Activated CD8-positive, alpha-beta memory T cell treated with anti-CD3 and anti-CD28 coated beads for 36 hours (primary cell): ENCODE measurements at regions not wholly inside any gene's neighbourhood (a gene's known extent, or its start where the extent isn't known, plus 50 kb on each side); places are given as distances from the start of the nearest gene placed in this dataset.
"Not testable (repeated sequence)": the region's sequence is repeated elsewhere in the genome, so short reads cannot be mapped to it uniquely, and the experiment has no call there.

Experiments used
- CTCF ChIA-PET: fragments of 350-600 bp; sonication (Branson Sonifier 250); formaldehyde crosslinking; loops from one replicate; lab custom pipeline; 2021; ENCODE audit warnings: antibody characterized with exemption; lab: Charles Lee
- POLR2A ChIA-PET: fragments of 350-600 bp; sonication (Branson Sonifier 250); formaldehyde crosslinking; loops from one replicate; lab custom pipeline; 2021; ENCODE audit warnings: antibody characterized with exemption; lab: Charles Lee

- ChIA-PET CTCF (interaction anchor here (0.6 kb wide), 1 partner anchor 37 kb away, joined by 3 read pairs; no protein-coding TSS in a partner anchor), POLR2A (no interaction called here)
These were observed 173.4 kb downstream of the NDUFS4 start for GRCh38 chr5:53733853-53734252.

GRCh38 chr5:53738105-53738504, 177.7 kb downstream of the NDUFS4 start:
- POLR2A ChIA-PET = no interaction called here
- CTCF ChIA-PET = no interaction called here

GRCh38 chr5:53739111-53739510, 178.7 kb downstream of the NDUFS4 start:
- POLR2A ChIA-PET = no interaction called here
- CTCF ChIA-PET = no interaction called here

- ChIA-PET CTCF (no interaction called here), POLR2A (no interaction called here)
These were observed 189.2 kb downstream of the NDUFS4 start for GRCh38 chr5:53749621-53750020.

GRCh38 chr5:53752282-53752681, 191.8 kb downstream of the NDUFS4 start:
- POLR2A ChIA-PET, CTCF ChIA-PET: not testable (repeated sequence)

- ChIA-PET POLR2A (no interaction called here), CTCF (no interaction called here)
These were observed 206.2 kb downstream of the NDUFS4 start for GRCh38 chr5:53766673-53767072.

- ChIA-PET CTCF (no interaction called here), POLR2A (no interaction called here)
These were observed 217.6 kb downstream of the NDUFS4 start for GRCh38 chr5:53777864-53778618.

GRCh38 chr5:53779541-53779981, 219.1 kb downstream of the NDUFS4 start:
- ChIA-PET CTCF (no interaction called here), POLR2A (no interaction called here)

- CTCF ChIA-PET = no interaction called here
- POLR2A ChIA-PET = no interaction called here
These were observed 222.2 kb downstream of the NDUFS4 start for GRCh38 chr5:53782620-53783019.

- CTCF ChIA-PET = no interaction called here
- POLR2A ChIA-PET = no interaction called here
These were observed 223.3 kb downstream of the NDUFS4 start for GRCh38 chr5:53783624-53784228.

- CTCF ChIA-PET = no interaction called here
- POLR2A ChIA-PET = no interaction called here
These were observed 224.2 kb downstream of the NDUFS4 start for GRCh38 chr5:53784596-53784995.

- POLR2A ChIA-PET = no interaction called here
These were observed 225.5 kb downstream of the NDUFS4 start for GRCh38 chr5:53785924-53786323.

GRCh38 chr5:53790026-53790425, 229.6 kb downstream of the NDUFS4 start:
- POLR2A ChIA-PET = no interaction called here
- CTCF ChIA-PET = no interaction called here

More at GRCh38 chr5:53785924-53786323, 225.5 kb downstream of the NDUFS4 start:
- CTCF ChIA-PET = no interaction called here

- ChIA-PET CTCF (no interaction called here), POLR2A (no interaction called here)
These were observed 231.9 kb downstream of the NDUFS4 start for GRCh38 chr5:53792338-53792737.

GRCh38 chr5:53799644-53800043, 239.2 kb downstream of the NDUFS4 start:
- CTCF ChIA-PET = interaction anchor here (0.6 kb wide), 1 partner anchor 369 kb away, joined by 3 read pairs; no protein-coding TSS in a partner anchor
- POLR2A ChIA-PET = not testable (repeated sequence)

- POLR2A ChIA-PET = not testable (repeated sequence)
These were observed 248.0 kb downstream of the NDUFS4 start for GRCh38 chr5:53808392-53808791.

GRCh38 chr5:53814819-53815218, 254.4 kb downstream of the NDUFS4 start:
- POLR2A ChIA-PET = no interaction called here
- CTCF ChIA-PET = no interaction called here

More at GRCh38 chr5:53808392-53808791, 248.0 kb downstream of the NDUFS4 start:
- CTCF ChIA-PET = not testable (repeated sequence)

- POLR2A ChIA-PET = no interaction called here
These were observed 255.0 kb downstream of the NDUFS4 start for GRCh38 chr5:53815471-53815870.

GRCh38 chr5:53817183-53817582, 256.7 kb downstream of the NDUFS4 start:
- ChIA-PET POLR2A (no interaction called here), CTCF (no interaction called here)

More at GRCh38 chr5:53815471-53815870, 255.0 kb downstream of the NDUFS4 start:
- CTCF ChIA-PET = no interaction called here

- ChIA-PET CTCF (no interaction called here), POLR2A (no interaction called here)
These were observed 259.0 kb downstream of the NDUFS4 start for GRCh38 chr5:53819482-53819881.
